22Rv1 (cell line): ENCODE measurements at regions not wholly inside any gene's neighbourhood (a gene's known extent, or its start where the extent isn't known, plus 50 kb on each side); places are given as distances from the start of the nearest gene placed in this dataset.

Experiments used
- CTCF ChIP-seq: fragments of 450-650 bp; IDR thresholded peaks from 2 replicates; pipeline ENCODE4 v1.5.1; 2017; ENCODE audit warnings: mild to moderate bottlenecking
- ZFX ChIP-seq: fragments of 450-650 bp; IDR thresholded peaks from 2 replicates; pipeline ENCODE4 v1.6.1; 2017; ENCODE audit warnings: antibody characterized with exemption, borderline replicate concordance

DNA sequence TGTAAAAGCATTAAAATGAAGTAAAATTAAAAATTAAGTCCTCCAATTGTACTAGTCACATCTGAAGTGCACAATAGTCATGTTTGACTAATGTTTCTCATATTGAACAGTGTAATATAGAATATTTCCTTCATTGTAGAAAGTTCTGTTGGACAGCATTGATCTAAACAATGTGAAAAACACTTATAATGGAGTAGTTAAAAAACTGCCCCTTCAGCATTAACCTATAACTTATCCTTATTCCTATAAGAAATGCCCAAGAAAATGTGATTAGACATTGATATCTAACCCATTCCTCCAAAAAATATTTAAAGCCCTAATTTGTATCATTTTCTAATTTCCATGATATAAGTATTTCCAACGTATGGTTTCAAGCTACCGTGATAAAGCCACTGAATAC lies 210.7 kb downstream of the RASSF9 start:
- no peak for TF ChIP-seq CTCF
- TF ChIP-seq ZFX, result no peak
